HG03442 (cell line): ENCODE measurements at regions not wholly inside any gene's neighbourhood (a gene's known extent, or its start where the extent isn't known, plus 50 kb on each side); places are given as distances from the start of the nearest gene placed in this dataset.

ENCODE experiments used
- ATAC-seq: cut with Tn5 transposase; IDR thresholded peaks from one replicate; pipeline ENCODE4 v1.9.1; 2021; ENCODE audit warnings: mild to moderate bottlenecking, moderate library complexity; ENCODE audit not compliant: unreplicated experiment

GRCh38 chr4:187215438-187215837 lies 491.8 kb upstream of the FAT1 start:
- no peak for ATAC-seq

GRCh38 chr4:187218705-187219245 lies 495.1 kb upstream of the FAT1 start:
- no peak for ATAC-seq

GRCh38 chr4:187224560-187224959 lies 500.9 kb upstream of the FAT1 start:
- no peak for ATAC-seq

GRCh38 chr4:187227907-187228704 lies 504.4 kb upstream of the FAT1 start:
- no peak for ATAC-seq

- ATAC-seq, result no peak
Measured at GRCh38 chr4:187232196-187232595, 508.5 kb upstream of the FAT1 start.

GRCh38 chr4:187232796-187233195 lies 509.1 kb upstream of the FAT1 start:
- no peak for ATAC-seq

GRCh38 chr4:187235456-187236170 lies 512.0 kb upstream of the FAT1 start:
- no peak for ATAC-seq

GRCh38 chr4:187236209-187236890 lies 512.7 kb upstream of the FAT1 start:
- ATAC-seq, result no peak

GRCh38 chr4:187238646-187239045 lies 515.0 kb upstream of the FAT1 start:
- ATAC-seq, result no peak

- ATAC-seq, result no peak
Measured at GRCh38 chr4:187251896-187252295, 528.2 kb upstream of the FAT1 start.

- ATAC-seq, result no peak
Measured at GRCh38 chr4:187256897-187257296, 533.2 kb upstream of the FAT1 start.

- no peak for ATAC-seq
Measured at GRCh38 chr4:187258651-187259401, 535.2 kb upstream of the FAT1 start.

- no peak for ATAC-seq
Measured at GRCh38 chr4:187268940-187269339, 545.3 kb upstream of the FAT1 start.

GRCh38 chr4:187270154-187270553 lies 546.5 kb upstream of the FAT1 start:
- ATAC-seq, result no peak

- ATAC-seq, result no peak
Measured at GRCh38 chr4:187271848-187272247, 548.2 kb upstream of the FAT1 start.

GRCh38 chr4:187274153-187274552 lies 550.5 kb upstream of the FAT1 start:
- no peak for ATAC-seq

GRCh38 chr4:187276736-187277408 lies 553.2 kb upstream of the FAT1 start:
- ATAC-seq, result no peak

GRCh38 chr4:187283201-187283955 lies 559.7 kb upstream of the FAT1 start:
- ATAC-seq, result no peak

GRCh38 chr4:187286525-187286924 lies 562.9 kb upstream of the FAT1 start:
- ATAC-seq, result no peak

- no peak for ATAC-seq
Measured at GRCh38 chr4:187289371-187289770, 565.7 kb upstream of the FAT1 start.
